Endothelial cell of umbilical vein (primary cell): ENCODE measurements at regions not wholly inside any gene's neighbourhood (a gene's known extent, or its start where the extent isn't known, plus 50 kb on each side); places are given as distances from the start of the nearest gene placed in this dataset.

Source experiments
- BruUV-seq: library from RNA; stranded (reverse); fragments of 400-500 nt; replicated peaks from 2 replicates; lab custom pipeline; 2021; lab: Mats Ljungman, UMichigan
- CTCF ChIA-PET: fragments of 300-600, 350-600 bp; sonication (Branson Sonifier 250); formaldehyde crosslinking; loops from one replicate; lab custom pipeline; 2021; ENCODE audit warnings: antibody characterized with exemption, inconsistent platforms; lab: Charles Lee
- POLR2A ChIA-PET: fragments of 300-600, 350-600 bp; sonication (Branson Sonifier 250); formaldehyde crosslinking; loops from one replicate; lab custom pipeline; 2021; ENCODE audit warnings: antibody characterized with exemption, inconsistent platforms; lab: Charles Lee
- DNase-seq: peaks from one replicate; pipeline ENCODE4 v3.0.0-alpha.2; 2011; ENCODE audit warnings: low read depth, low spot score
- FAIRE-seq: peaks from 2 replicates; lab custom pipeline; 2011; peaks lifted over from hg19 to GRCh38; lab: Jason Lieb, UNC
- H2AFZ ChIP-seq: 2 replicates; pipeline ENCODE4 v1.6.0; 2012; ENCODE audit warnings: low read depth, low read length, control low read depth, inconsistent platforms
- H3K27ac ChIP-seq: 2 replicates; pipeline ENCODE4 v1.5.1; 2011; ENCODE audit warnings: low read depth, mild to moderate bottlenecking, control low read depth, low read length, moderate library complexity; ENCODE audit not compliant: insufficient read depth
- H3K27me3 ChIP-seq, 2 experiments: 2 replicates each; pipeline versions ENCODE4 v1.6.0 to v1.6.1; 2011; ENCODE audit warnings: low read length in 2 of 2, mixed read lengths in 1 of 2; ENCODE audit not compliant: control insufficient read depth in 2 of 2, insufficient read depth in 2 of 2
- H3K36me3 ChIP-seq, 2 experiments: 2 replicates in 1 of 2; 3 replicates in 1 of 2; pipeline ENCODE4 v1.5.1; 2011; ENCODE audit warnings: low read length in 2 of 2, mild to moderate bottlenecking in 1 of 2, moderate library complexity in 1 of 2; ENCODE audit not compliant: control insufficient read depth in 2 of 2, insufficient read depth in 2 of 2; ENCODE audit errors: extremely low read depth in 1 of 2
- H3K4me1 ChIP-seq: 3 replicates; pipeline ENCODE4 v1.5.1; 2011; ENCODE audit warnings: mild to moderate bottlenecking, low read length; ENCODE audit not compliant: control insufficient read depth, insufficient read depth; ENCODE audit errors: extremely low read depth
- H3K4me2 ChIP-seq: 2 replicates; pipeline ENCODE4 v1.6.1; 2011; ENCODE audit warnings: low read length, control low read depth, mixed read lengths; ENCODE audit not compliant: insufficient read depth
- H3K4me3 ChIP-seq, 3 experiments: fragments of 200-600 bp in 1 of 3; sonication (generic), shearing (Covaris generic) in 1 of 3; replicated peaks in 1 of 3; 2 replicates each; pipeline ENCODE4 v1.5.1; 2011 to 2016; ENCODE audit warnings: control low read depth in 3 of 3, low read length in 3 of 3, mild to moderate bottlenecking in 2 of 3, inconsistent platforms in 1 of 3, low read depth in 1 of 3, moderate library complexity in 1 of 3; ENCODE audit not compliant: insufficient read depth in 1 of 3
- H3K79me2 ChIP-seq: 2 replicates; pipeline ENCODE4 v1.6.0; 2012; ENCODE audit warnings: low read length, inconsistent platforms; ENCODE audit not compliant: control insufficient read depth, insufficient read depth
- H3K9ac ChIP-seq: replicated peaks from 2 replicates; pipeline ENCODE3; 2011; ENCODE audit warnings: low read length, control low read depth; ENCODE audit not compliant: insufficient read depth; ENCODE audit errors: extremely low read depth
- H3K9me1 ChIP-seq: replicated peaks from 3 replicates; pipeline ENCODE4 v1.6.0; 2011; ENCODE audit warnings: mild to moderate bottlenecking, low read length; ENCODE audit not compliant: control insufficient read depth, insufficient read depth; ENCODE audit errors: extremely low read depth
- H3K9me3 ChIP-seq: replicated peaks from 2 replicates; pipeline ENCODE4 v1.5.1; 2012; ENCODE audit warnings: low read length, inconsistent platforms; ENCODE audit not compliant: control insufficient read depth, insufficient read depth
- H4K20me1 ChIP-seq: replicated peaks from 2 replicates; pipeline ENCODE3; 2011; ENCODE audit warnings: mild to moderate bottlenecking, low read length; ENCODE audit not compliant: control insufficient read depth, insufficient read depth; ENCODE audit errors: extremely low read depth
- EZH2 ChIP-seq: IDR thresholded peaks from 2 replicates; pipeline ENCODE4 v1.6.1; 2012; ENCODE audit warnings: borderline replicate concordance, low read depth, mild to moderate bottlenecking, moderate library complexity, low read length, inconsistent platforms; ENCODE audit not compliant: severe bottlenecking
- GATA2 ChIP-seq: IDR thresholded peaks from 2 replicates; pipeline ENCODE4 v1.7.0; 2011; ENCODE audit warnings: low read depth, mild to moderate bottlenecking, moderate library complexity, mixed read lengths, low read length; ENCODE audit not compliant: insufficient read length, insufficient read depth
- MAX ChIP-seq: IDR thresholded peaks from 2 replicates; pipeline ENCODE4 v1.6.1; 2011; ENCODE audit not compliant: insufficient read depth, insufficient read length
- MYC ChIP-seq: IDR thresholded peaks from one replicate; pipeline ENCODE4 v1.6.1; 2011; ENCODE audit warnings: mild to moderate bottlenecking, low read depth, low read length
- POLR2AphosphoS5 ChIP-seq: IDR thresholded peaks from 2 replicates; pipeline ENCODE4 v1.6.1; 2012; ENCODE audit warnings: low read depth, mild to moderate bottlenecking, control low read depth, low read length, moderate library complexity; ENCODE audit not compliant: insufficient read depth
- dilution Hi-C: fragments of 300-500 bp; cut with MboI; formaldehyde crosslinking; loops from one replicate; pipeline ENCODE4 v1.15.0; 2019; ENCODE audit warnings: low sequenced_read_pairs; ENCODE audit not compliant: extremely low pct_ligation_motif_present
- intact Hi-C: fragments of 100-400 bp; cut with micrococcal nuclease; formaldehyde crosslinking; loops from one replicate; pipeline ENCODE4 v1.10.0; 2022
- TF ChIP-seq, protein P1 (sequence below), 2 donors: IDR thresholded peaks; 1 replicate in 1 of 2; 2 replicates in 1 of 2; pipeline ENCODE4 v1.5.1; 2011; ENCODE audit warnings: low read length in 2 of 2, mild to moderate bottlenecking in 2 of 2, moderate library complexity in 2 of 2, control low read depth in 1 of 2, inconsistent platforms in 1 of 2, low read depth in 1 of 2; ENCODE audit not compliant: insufficient read depth in 1 of 2; ENCODE audit errors: extremely low read depth in 1 of 2

DNA sequence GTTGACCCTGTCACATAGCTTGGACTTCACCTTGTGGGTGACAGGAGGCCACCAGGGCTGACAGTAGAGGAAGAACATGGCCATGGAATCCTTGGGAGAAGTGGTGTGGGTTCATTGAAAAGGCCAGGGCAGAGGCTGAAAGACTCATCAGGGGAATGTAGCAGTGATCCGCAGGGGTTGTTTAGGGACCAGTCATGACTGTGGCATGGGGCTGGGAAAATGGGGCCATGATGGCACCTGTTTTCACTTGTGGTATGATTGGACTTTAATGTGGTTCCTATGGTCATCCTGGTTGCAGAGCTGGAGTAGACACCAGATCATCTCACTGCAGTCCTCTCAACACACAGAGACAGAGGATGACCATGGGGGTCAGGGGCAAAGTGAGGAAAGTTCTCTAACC is 66.7 kb upstream of the MYEOV start:
- no peaks in the 10 kb centered on the region for H3K4me1 ChIP-seq
- POLR2A ChIA-PET = no interaction called here
- DNase-seq (no peak), FAIRE-seq (no peak)
- no TSS peak for BruUV-seq
- CTCF ChIA-PET = no interaction called here
- dilution Hi-C loops = no loop called here
- no peak overlapping the region for H3K27ac ChIP-seq
- H3K4me2 ChIP-seq = no peak overlapping the region
- H3K36me3 ChIP-seq = no peaks in the 10 kb centered on the region
- no peaks in the 10 kb centered on the region for H3K9me1 ChIP-seq
- no peak overlapping the region for H3K9ac ChIP-seq
- H4K20me1 ChIP-seq = no peaks in the 10 kb centered on the region
- no peak overlapping the region for H2AFZ ChIP-seq
- no peaks in the 10 kb centered on the region for H3K79me2 ChIP-seq
- intact Hi-C loops = no loop called here
- no peak overlapping the region for H3K4me3 ChIP-seq
- TF ChIP-seq MAX = no peak
- peaks cover 11 to 51% of the 10 kb centered on the region in 2 experiments for H3K27me3 ChIP-seq
- H3K9me3 ChIP-seq = no peaks in the 10 kb centered on the region

DNA sequence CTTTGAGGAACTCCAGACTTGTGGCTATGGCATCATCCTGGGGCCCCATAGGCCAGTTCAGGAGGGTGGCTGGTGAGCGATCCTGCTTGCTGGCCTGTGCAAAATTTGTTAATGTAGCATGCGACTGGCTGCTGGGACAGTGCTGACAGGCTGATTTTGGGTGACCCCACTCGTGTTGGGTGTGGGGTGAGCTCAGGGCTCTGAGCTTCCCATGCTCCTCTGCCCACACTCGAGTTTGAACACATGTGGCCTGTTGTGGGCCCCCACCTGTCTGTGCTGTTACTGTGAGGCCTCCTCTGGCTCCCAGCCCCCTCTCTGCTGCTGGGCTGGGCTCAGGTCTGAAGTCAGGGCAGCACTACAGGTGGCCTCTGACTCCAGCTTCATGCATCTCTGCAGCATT is 64.4 kb upstream of the MYEOV start:
- Histone ChIP-seq H3K9ac (no peak overlapping the region), H3K9me1 (no peaks in the 10 kb centered on the region), H2AFZ (no peak overlapping the region), H3K79me2 (no peaks in the 10 kb centered on the region), H3K4me1 (no peaks in the 10 kb centered on the region), H3K9me3 (no peaks in the 10 kb centered on the region), H4K20me1 (no peaks in the 10 kb centered on the region), H3K4me2 (no peak overlapping the region), H3K27me3 (peaks cover 11 to 33% of the 10 kb centered on the region in 2 experiments), H3K36me3 (no peaks in the 10 kb centered on the region), H3K27ac (no peak overlapping the region), H3K4me3 (no peak overlapping the region)
- no peak for DNase-seq
- TF ChIP-seq MYC = no peak
- no peak for TF ChIP-seq EZH2
- TF ChIP-seq GATA2 = no peak
- TF ChIP-seq MAX = no peak
- TF ChIP-seq, protein P1, sequence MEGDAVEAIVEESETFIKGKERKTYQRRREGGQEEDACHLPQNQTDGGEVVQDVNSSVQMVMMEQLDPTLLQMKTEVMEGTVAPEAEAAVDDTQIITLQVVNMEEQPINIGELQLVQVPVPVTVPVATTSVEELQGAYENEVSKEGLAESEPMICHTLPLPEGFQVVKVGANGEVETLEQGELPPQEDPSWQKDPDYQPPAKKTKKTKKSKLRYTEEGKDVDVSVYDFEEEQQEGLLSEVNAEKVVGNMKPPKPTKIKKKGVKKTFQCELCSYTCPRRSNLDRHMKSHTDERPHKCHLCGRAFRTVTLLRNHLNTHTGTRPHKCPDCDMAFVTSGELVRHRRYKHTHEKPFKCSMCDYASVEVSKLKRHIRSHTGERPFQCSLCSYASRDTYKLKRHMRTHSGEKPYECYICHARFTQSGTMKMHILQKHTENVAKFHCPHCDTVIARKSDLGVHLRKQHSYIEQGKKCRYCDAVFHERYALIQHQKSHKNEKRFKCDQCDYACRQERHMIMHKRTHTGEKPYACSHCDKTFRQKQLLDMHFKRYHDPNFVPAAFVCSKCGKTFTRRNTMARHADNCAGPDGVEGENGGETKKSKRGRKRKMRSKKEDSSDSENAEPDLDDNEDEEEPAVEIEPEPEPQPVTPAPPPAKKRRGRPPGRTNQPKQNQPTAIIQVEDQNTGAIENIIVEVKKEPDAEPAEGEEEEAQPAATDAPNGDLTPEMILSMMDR (IDR thresholded peaks at IDR 0.05; ENCODE audit: extremely low read depth in 1 of 2, insufficient read depth in 1 of 2, low read depth in 1 of 2, low read length in 2 of 2) = no peak
- no peak for TF ChIP-seq POLR2AphosphoS5
- dilution Hi-C loops = no loop called here
- no peak for FAIRE-seq
- CTCF ChIA-PET = no interaction called here
- BruUV-seq = no TSS peak
- intact Hi-C loops = no loop called here
- POLR2A ChIA-PET = no interaction called here
